ENCODE measurements at regions not wholly inside any gene's neighbourhood (a gene's known extent, or its start where the extent isn't known, plus 50 kb on each side); places are given as distances from the start of the nearest gene placed in this dataset.

GRCh38 chr10:35696392-35697287 lies 54.5 kb upstream of the FZD8 start:
- Histone ChIP-seq H3K4me1 (no peaks in the 10 kb centered on the region), H3K4me3 (no peak overlapping the region), H3K9me3 (replicated peaks in 1 of 11) (no peaks in the 10 kb centered on the region), H3K27me3 (no peaks in the 10 kb centered on the region), H3K36me3 (no peaks in the 10 kb centered on the region), H3K4me2 (no peak overlapping the region), H4K20me1 (no peaks in the 10 kb centered on the region), H3K27ac (no peak overlapping the region), H3K9ac (no peak overlapping the region)
- no peak for TF ChIP-seq Cebpa-rat (IDR thresholded peaks at IDR 0.05)

GRCh38 chr10:35693800-35694199 lies 51.7 kb upstream of the FZD8 start:
- Histone ChIP-seq H3K9me3 (replicated peaks in 1 of 11) (no peaks in the 10 kb centered on the region), H3K4me1 (no peaks in the 10 kb centered on the region), H4K20me1 (no peaks in the 10 kb centered on the region), H3K9ac (no peak overlapping the region), H3K27me3 (no peaks in the 10 kb centered on the region), H3K36me3 (no peaks in the 10 kb centered on the region), H3K27ac (no peak overlapping the region), H3K4me2 (no peak overlapping the region), H3K4me3 (no peak overlapping the region)
- no peak for TF ChIP-seq Cebpa-rat (IDR thresholded peaks at IDR 0.05)

Measured in BLaER1 treated with 17β-estradiol and CSF1 and Interleukin-3, amounts not matched to agents 10 nM and 100 nM (cell line).